ENCODE measurements at regions not wholly inside any gene's neighbourhood (a gene's known extent, or its start where the extent isn't known, plus 50 kb on each side); places are given as distances from the start of the nearest gene placed in this dataset.

GRCh38 chr7:153432063-153432462, 620.1 kb upstream of the DPP6 start:
- Mint-ChIP-seq H3K4me3 (no peak overlapping the region), H3K36me3 (ENCODE audit: low read depth) (no peaks in the 10 kb centered on the region), H3K27me3 (no peaks in the 10 kb centered on the region), H3K4me1 (no peaks in the 10 kb centered on the region), H3K27ac (no peak overlapping the region), H3K9me3 (peaks cover 17% of the 10 kb centered on the region)
- DNase-seq = no peak
- CTCF ChIA-PET = no interaction called here
- POLR2A ChIA-PET = no interaction called here

- DNase-seq = no peak
- no peak overlapping the region for H3K27ac Mint-ChIP-seq
Observed at GRCh38 chr7:153433223-153433622, 619.0 kb upstream of the DPP6 start.

DNA sequence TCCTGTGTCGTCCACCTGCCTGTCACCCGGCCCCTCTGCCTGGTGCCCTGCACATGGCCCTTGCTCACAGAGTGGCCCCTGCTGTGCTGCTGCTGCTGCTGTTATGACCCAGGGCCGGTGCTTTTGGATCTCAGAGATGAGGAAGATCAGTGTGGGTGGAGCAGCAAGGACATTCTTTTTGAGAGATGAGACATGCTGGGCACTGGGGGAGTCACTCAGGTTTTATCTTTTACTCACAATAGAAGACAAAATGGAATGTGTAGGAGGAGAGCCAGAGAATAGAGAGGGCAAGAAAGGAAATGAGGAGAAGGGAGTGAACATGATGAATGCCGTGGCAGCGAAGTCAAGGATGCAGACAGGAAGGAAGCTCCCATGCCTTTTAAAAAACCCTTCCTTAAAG, 611.5 kb upstream of the DPP6 start:
- DNase-seq = no peak
- CTCF ChIA-PET = no interaction called here
- H3K4me3 Mint-ChIP-seq = no peak overlapping the region
- no peaks in the 10 kb centered on the region for H3K27me3 Mint-ChIP-seq
- no peak overlapping the region for H3K27ac Mint-ChIP-seq
- no peaks in the 10 kb centered on the region for H3K4me1 Mint-ChIP-seq
- no peaks in the 10 kb centered on the region for H3K36me3 Mint-ChIP-seq (ENCODE audit: low read depth)
- POLR2A ChIA-PET = no interaction called here
- H3K9me3 Mint-ChIP-seq = peaks cover 8% of the 10 kb centered on the region

More at GRCh38 chr7:153433223-153433622, 619.0 kb upstream of the DPP6 start:
- H3K4me3 Mint-ChIP-seq = no peak overlapping the region
- H3K27me3 Mint-ChIP-seq = no peaks in the 10 kb centered on the region
- H3K36me3 Mint-ChIP-seq (ENCODE audit: low read depth) = no peaks in the 10 kb centered on the region
- ChIA-PET CTCF (no interaction called here), POLR2A (no interaction called here)
- no peaks in the 10 kb centered on the region for H3K4me1 Mint-ChIP-seq
- peaks cover 19% of the 10 kb centered on the region for H3K9me3 Mint-ChIP-seq

GRCh38 chr7:153443032-153443701, 609.0 kb upstream of the DPP6 start:
- no peak for DNase-seq
- H3K4me3 Mint-ChIP-seq = no peak overlapping the region
- no peaks in the 10 kb centered on the region for H3K4me1 Mint-ChIP-seq
- POLR2A ChIA-PET = no interaction called here
- H3K36me3 Mint-ChIP-seq (ENCODE audit: low read depth) = no peaks in the 10 kb centered on the region
- CTCF ChIA-PET = no interaction called here
- no peaks in the 10 kb centered on the region for H3K9me3 Mint-ChIP-seq
- no peaks in the 10 kb centered on the region for H3K27me3 Mint-ChIP-seq
- H3K27ac Mint-ChIP-seq = no peak overlapping the region

DNA sequence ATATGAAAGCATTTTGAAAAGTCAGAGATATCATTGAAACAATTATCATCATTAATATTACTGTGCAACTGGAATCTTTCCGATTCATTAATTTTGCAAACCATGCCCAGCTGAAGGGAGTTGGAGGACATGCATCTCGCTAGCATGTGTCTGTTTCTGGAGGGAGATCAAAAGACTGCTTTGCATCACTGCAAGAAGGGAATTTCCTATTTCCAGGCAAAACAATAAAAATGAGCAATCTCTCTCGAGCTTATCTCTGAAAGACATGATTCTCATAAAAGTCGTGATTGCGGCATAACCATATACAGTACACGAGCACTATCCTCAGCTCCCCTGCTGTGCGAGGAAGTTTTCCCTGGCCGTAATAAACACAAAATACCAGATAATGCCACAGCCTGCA, 607.6 kb upstream of the DPP6 start:
- CTCF ChIA-PET = no interaction called here
- H3K9me3 Mint-ChIP-seq = no peaks in the 10 kb centered on the region
- no peaks in the 10 kb centered on the region for H3K36me3 Mint-ChIP-seq (ENCODE audit: low read depth)
- POLR2A ChIA-PET = no interaction called here
- H3K4me1 Mint-ChIP-seq = no peaks in the 10 kb centered on the region
- H3K27me3 Mint-ChIP-seq = no peaks in the 10 kb centered on the region
- no peak overlapping the region for H3K27ac Mint-ChIP-seq
- no peak for DNase-seq
- H3K4me3 Mint-ChIP-seq = no peak overlapping the region

DNA sequence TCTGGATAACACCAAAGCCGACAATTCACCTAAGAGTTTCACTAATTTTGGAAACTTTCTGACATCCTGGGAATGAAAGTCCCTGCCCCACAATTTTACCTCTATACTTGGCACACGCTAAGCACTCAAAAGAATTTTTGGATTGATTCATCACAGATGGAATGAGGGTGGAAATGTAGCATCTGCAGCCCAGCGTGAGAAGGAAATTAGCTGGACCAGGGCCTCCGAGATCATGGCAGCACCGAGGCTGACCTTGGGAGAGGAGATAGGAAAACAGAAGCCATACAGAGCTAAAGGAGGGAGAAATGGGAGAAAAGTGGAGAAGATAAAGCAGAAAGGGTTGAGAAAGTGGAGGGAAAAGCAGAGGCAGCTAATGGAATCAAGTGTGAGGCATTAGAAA, 606.6 kb upstream of the DPP6 start:
- no peak overlapping the region for H3K27ac Mint-ChIP-seq
- no peaks in the 10 kb centered on the region for H3K9me3 Mint-ChIP-seq
- CTCF ChIA-PET = no interaction called here
- H3K27me3 Mint-ChIP-seq = no peaks in the 10 kb centered on the region
- no peak for DNase-seq
- no peaks in the 10 kb centered on the region for H3K36me3 Mint-ChIP-seq (ENCODE audit: low read depth)
- H3K4me1 Mint-ChIP-seq = no peaks in the 10 kb centered on the region
- H3K4me3 Mint-ChIP-seq = no peak overlapping the region
- POLR2A ChIA-PET = no interaction called here

GRCh38 chr7:153446490-153446889, 605.7 kb upstream of the DPP6 start:
- H3K27ac Mint-ChIP-seq = no peak overlapping the region
- H3K27me3 Mint-ChIP-seq = no peaks in the 10 kb centered on the region
- no peaks in the 10 kb centered on the region for H3K4me1 Mint-ChIP-seq
- CTCF ChIA-PET = interaction anchor here (0.6 kb wide), 1 partner anchor 9 kb away, joined by 4 read pairs; no protein-coding TSS in a partner anchor
- POLR2A ChIA-PET = no interaction called here
- H3K36me3 Mint-ChIP-seq (ENCODE audit: low read depth) = no peaks in the 10 kb centered on the region
- H3K4me3 Mint-ChIP-seq = no peak overlapping the region
- H3K9me3 Mint-ChIP-seq = peaks cover 2% of the 10 kb centered on the region
- DNase-seq = no peak

GRCh38 chr7:153447011-153447410, 605.2 kb upstream of the DPP6 start:
- no peak overlapping the region for H3K4me3 Mint-ChIP-seq
- no peaks in the 10 kb centered on the region for H3K4me1 Mint-ChIP-seq
- H3K27ac Mint-ChIP-seq = no peak overlapping the region
- ChIA-PET CTCF (no interaction called here), POLR2A (no interaction called here)
- no peaks in the 10 kb centered on the region for H3K27me3 Mint-ChIP-seq
- H3K36me3 Mint-ChIP-seq (ENCODE audit: low read depth) = no peaks in the 10 kb centered on the region
- peaks cover 2% of the 10 kb centered on the region for H3K9me3 Mint-ChIP-seq
- no peak for DNase-seq

DNA sequence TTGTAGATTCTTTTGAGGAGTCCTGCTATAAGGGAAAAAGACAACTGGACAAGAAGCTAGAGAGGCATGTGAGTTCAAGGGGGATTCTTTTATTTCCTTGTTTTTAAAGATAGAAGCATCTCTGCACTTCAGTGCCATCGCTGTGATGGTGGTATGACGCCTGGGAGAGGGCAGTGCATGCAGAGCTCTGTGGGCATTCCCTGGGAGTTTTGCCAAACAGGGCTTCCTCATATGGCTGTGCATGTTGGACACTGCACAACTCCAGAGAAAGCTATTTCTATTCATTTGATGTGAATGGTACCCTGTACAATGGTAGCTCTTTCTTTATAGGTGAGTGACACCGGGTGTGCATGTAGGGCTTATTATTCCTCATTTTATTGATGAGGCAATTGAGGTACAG, 599.5 kb upstream of the DPP6 start:
- H3K27ac Mint-ChIP-seq = no peak overlapping the region
- H3K9me3 Mint-ChIP-seq = peaks cover 6% of the 10 kb centered on the region
- H3K4me3 Mint-ChIP-seq = no peak overlapping the region
- ChIA-PET CTCF (no interaction called here), POLR2A (no interaction called here)
- no peaks in the 10 kb centered on the region for H3K4me1 Mint-ChIP-seq
- no peaks in the 10 kb centered on the region for H3K36me3 Mint-ChIP-seq (ENCODE audit: low read depth)
- DNase-seq = no peak
- no peaks in the 10 kb centered on the region for H3K27me3 Mint-ChIP-seq

DNA sequence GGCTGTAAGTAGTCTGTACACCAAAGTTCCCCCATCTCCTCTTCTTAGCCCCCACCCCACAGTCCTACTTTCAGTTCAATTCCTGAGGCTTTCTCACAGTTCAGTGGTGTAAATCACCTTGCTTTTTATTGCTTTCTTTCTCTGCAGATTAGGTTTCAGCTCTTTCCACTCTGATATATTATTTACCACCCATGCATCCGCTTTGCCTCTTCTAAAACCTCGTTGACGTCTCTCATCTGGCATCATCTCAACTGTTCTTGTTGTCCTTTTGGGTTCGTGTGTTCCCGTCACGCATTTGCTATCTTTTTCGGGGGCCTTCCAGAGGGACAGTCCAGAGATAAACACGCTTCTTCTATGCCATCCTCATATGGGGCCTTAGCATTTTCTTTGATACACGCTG, 597.9 kb upstream of the DPP6 start:
- Mint-ChIP-seq H3K27me3 (no peaks in the 10 kb centered on the region), H3K4me1 (no peaks in the 10 kb centered on the region), H3K9me3 (peaks cover 11% of the 10 kb centered on the region), H3K4me3 (no peak overlapping the region), H3K27ac (no peak overlapping the region), H3K36me3 (ENCODE audit: low read depth) (no peaks in the 10 kb centered on the region)
- POLR2A ChIA-PET = no interaction called here
- DNase-seq = no peak
- CTCF ChIA-PET = no interaction called here

GRCh38 chr7:153457746-153458145, 594.5 kb upstream of the DPP6 start:
- no peak for DNase-seq
- H3K9me3 Mint-ChIP-seq = peaks cover 18% of the 10 kb centered on the region
- no peak overlapping the region for H3K27ac Mint-ChIP-seq
- no peaks in the 10 kb centered on the region for H3K4me1 Mint-ChIP-seq
- CTCF ChIA-PET = no interaction called here
- H3K36me3 Mint-ChIP-seq (ENCODE audit: low read depth) = no peaks in the 10 kb centered on the region
- H3K4me3 Mint-ChIP-seq = no peak overlapping the region
- POLR2A ChIA-PET = no interaction called here
- H3K27me3 Mint-ChIP-seq = no peaks in the 10 kb centered on the region

GRCh38 chr7:153470004-153470671, 582.1 kb upstream of the DPP6 start:
- Mint-ChIP-seq H3K36me3 (ENCODE audit: low read depth) (no peaks in the 10 kb centered on the region), H3K27ac (no peak overlapping the region), H3K27me3 (no peaks in the 10 kb centered on the region), H3K4me1 (no peaks in the 10 kb centered on the region), H3K4me3 (no peak overlapping the region), H3K9me3 (peaks cover 12% of the 10 kb centered on the region)
- no peak for DNase-seq
- CTCF ChIA-PET = no interaction called here
- POLR2A ChIA-PET = no interaction called here

- CTCF ChIA-PET = no interaction called here
Observed at GRCh38 chr7:153472516-153472915, 579.7 kb upstream of the DPP6 start.

GRCh38 chr7:153473185-153473584, 579.0 kb upstream of the DPP6 start:
- DNase-seq = no peak
- no peaks in the 10 kb centered on the region for H3K4me1 Mint-ChIP-seq
- POLR2A ChIA-PET = no interaction called here
- CTCF ChIA-PET = no interaction called here
- H3K27ac Mint-ChIP-seq = no peak overlapping the region
- H3K4me3 Mint-ChIP-seq = no peak overlapping the region
- H3K9me3 Mint-ChIP-seq = peaks cover 8% of the 10 kb centered on the region
- no peaks in the 10 kb centered on the region for H3K27me3 Mint-ChIP-seq
- H3K36me3 Mint-ChIP-seq (ENCODE audit: low read depth) = no peaks in the 10 kb centered on the region

More at GRCh38 chr7:153472516-153472915, 579.7 kb upstream of the DPP6 start:
- Mint-ChIP-seq H3K27me3 (no peaks in the 10 kb centered on the region), H3K36me3 (ENCODE audit: low read depth) (no peaks in the 10 kb centered on the region), H3K4me3 (no peak overlapping the region), H3K4me1 (no peaks in the 10 kb centered on the region), H3K27ac (no peak overlapping the region), H3K9me3 (peaks cover 12% of the 10 kb centered on the region)
- DNase-seq = no peak
- POLR2A ChIA-PET = no interaction called here

Data from activated CD4-positive, alpha-beta T cell treated with anti-CD3 and anti-CD28 coated beads, Interleukin-2, amount 10 ng/mL, durations not matched to agents 7 days and 5 days (primary cell).